COLO829 (cell line): ENCODE measurements at regions not wholly inside any gene's neighbourhood (a gene's known extent, or its start where the extent isn't known, plus 50 kb on each side); places are given as distances from the start of the nearest gene placed in this dataset.

Experiments used
- DNase-seq: peaks from one replicate; pipeline ENCODE4 v3.0.0; 2012; ENCODE audit warnings: low spot score

GRCh38 chr4:144574509-144574908 is 71.4 kb upstream of the HHIP start:
- no peak for DNase-seq

- DNase-seq = peak; percentile 41
Measured at GRCh38 chr4:144575181-144575580, 70.8 kb upstream of the HHIP start.

GRCh38 chr4:144578681-144579080 is 67.3 kb upstream of the HHIP start:
- no peak for DNase-seq

- no peak for DNase-seq
Measured at GRCh38 chr4:144579411-144580030, 66.4 kb upstream of the HHIP start.

- DNase-seq = no peak
Measured at GRCh38 chr4:144580430-144580829, 65.5 kb upstream of the HHIP start.

- DNase-seq = no peak
Measured at GRCh38 chr4:144582105-144582850, 63.7 kb upstream of the HHIP start.

- DNase-seq = no peak
Measured at GRCh38 chr4:144582975-144583374, 63.0 kb upstream of the HHIP start.

- DNase-seq = peak; percentile 73
Measured at GRCh38 chr4:144583658-144584057, 62.3 kb upstream of the HHIP start.

GRCh38 chr4:144584428-144584827 is 61.5 kb upstream of the HHIP start:
- peak; percentile 81 for DNase-seq

GRCh38 chr4:144589512-144589911 is 56.4 kb upstream of the HHIP start:
- DNase-seq = no peak

- no peak for DNase-seq
Measured at GRCh38 chr4:144590020-144590419, 55.9 kb upstream of the HHIP start.

- DNase-seq = no peak
Measured at GRCh38 chr4:144591401-144591800, 54.6 kb upstream of the HHIP start.

- DNase-seq = no peak
Measured at GRCh38 chr4:144592264-144592663, 53.7 kb upstream of the HHIP start.

- no peak for DNase-seq
Measured at GRCh38 chr4:144594471-144594986, 51.4 kb upstream of the HHIP start.

- no peak for DNase-seq
Measured at GRCh38 chr4:144595681-144596080, 50.3 kb upstream of the HHIP start.
